ENCODE measurements at regions not wholly inside any gene's neighbourhood (a gene's known extent, or its start where the extent isn't known, plus 50 kb on each side); places are given as distances from the start of the nearest gene placed in this dataset.

DNA sequence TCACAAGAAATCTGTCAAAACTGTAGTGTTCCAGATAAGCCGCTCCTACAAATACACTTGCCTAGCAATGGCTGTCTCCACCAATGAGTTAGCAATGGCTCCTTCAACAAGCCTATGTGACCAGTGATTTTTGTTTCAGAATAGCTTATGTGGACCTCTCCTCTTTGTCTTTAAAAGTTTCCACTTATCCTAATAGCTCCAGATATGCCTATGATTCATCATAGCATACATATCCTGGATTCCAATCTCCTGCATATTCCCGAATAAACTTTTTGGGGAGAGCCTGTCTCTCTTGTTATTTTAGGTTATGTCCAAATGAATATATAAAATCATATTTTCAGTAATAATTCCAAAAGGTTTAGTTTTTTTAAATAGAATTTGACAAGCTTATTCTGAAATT lies 510.6 kb downstream of the ARL4A start:
- Histone ChIP-seq H3K4me1 (ENCODE audit: control insufficient read depth in 2 of 2, insufficient read depth in 2 of 2, low read length in 2 of 2) (no peaks in the 10 kb centered on the region), H3K4me3 (ENCODE audit: control extremely low read depth in 1 of 5, extremely low read depth in 1 of 5, insufficient read depth in 1 of 5, low read depth in 2 of 5, low read length in 4 of 5) (no peak overlapping the region), H3K9me3 (ENCODE audit: control extremely low read depth in 1 of 3, control insufficient read depth in 2 of 3, insufficient read depth in 1 of 3, low read length in 2 of 3) (no peaks in the 10 kb centered on the region), H3K9ac (ENCODE audit: low read length) (no peak overlapping the region), H3K4me2 (replicated peaks; ENCODE audit: low read depth, low read length, poor library complexity, severe bottlenecking) (no peak overlapping the region), H2AFZ (ENCODE audit: insufficient read depth, low read depth, low read length, poor library complexity, severe bottlenecking) (no peak overlapping the region), H3K79me2 (ENCODE audit: control insufficient read depth, insufficient read depth, low read length) (no peaks in the 10 kb centered on the region), H4K20me1 (ENCODE audit: control insufficient read depth, insufficient read depth, low read length, poor library complexity, severe bottlenecking) (no peaks in the 10 kb centered on the region), H3K27me3 (replicated peaks in 1 of 4; ENCODE audit: control extremely low read depth in 1 of 4, control insufficient read depth in 3 of 4, insufficient read depth in 4 of 4, low read length in 3 of 4) (no peaks in the 10 kb centered on the region), H3K36me3 (replicated peaks in 1 of 2; ENCODE audit: control extremely low read depth in 1 of 2, control insufficient read depth in 1 of 2, extremely low read depth in 1 of 2, insufficient read depth in 2 of 2, low read length in 1 of 2) (no peaks in the 10 kb centered on the region), H3K27ac (ENCODE audit: low read length in 2 of 2) (no peak overlapping the region)
- ChIA-PET POLR2A (no interaction called here), CTCF (no interaction called here)
- intact Hi-C loops (cut with micrococcal nuclease), result no loop called here
- no peaks in the 10 kb centered on the region for H3K9me3 Mint-ChIP-seq (ENCODE audit: insufficient read depth)
- no peaks in the 10 kb centered on the region for H3K4me1 Mint-ChIP-seq
- DNase-seq, result no peak
- no peak overlapping the region for H3K27ac Mint-ChIP-seq
- peaks cover 3% of the 10 kb centered on the region for H3K27me3 Mint-ChIP-seq
- TF ChIP-seq, protein P1, sequence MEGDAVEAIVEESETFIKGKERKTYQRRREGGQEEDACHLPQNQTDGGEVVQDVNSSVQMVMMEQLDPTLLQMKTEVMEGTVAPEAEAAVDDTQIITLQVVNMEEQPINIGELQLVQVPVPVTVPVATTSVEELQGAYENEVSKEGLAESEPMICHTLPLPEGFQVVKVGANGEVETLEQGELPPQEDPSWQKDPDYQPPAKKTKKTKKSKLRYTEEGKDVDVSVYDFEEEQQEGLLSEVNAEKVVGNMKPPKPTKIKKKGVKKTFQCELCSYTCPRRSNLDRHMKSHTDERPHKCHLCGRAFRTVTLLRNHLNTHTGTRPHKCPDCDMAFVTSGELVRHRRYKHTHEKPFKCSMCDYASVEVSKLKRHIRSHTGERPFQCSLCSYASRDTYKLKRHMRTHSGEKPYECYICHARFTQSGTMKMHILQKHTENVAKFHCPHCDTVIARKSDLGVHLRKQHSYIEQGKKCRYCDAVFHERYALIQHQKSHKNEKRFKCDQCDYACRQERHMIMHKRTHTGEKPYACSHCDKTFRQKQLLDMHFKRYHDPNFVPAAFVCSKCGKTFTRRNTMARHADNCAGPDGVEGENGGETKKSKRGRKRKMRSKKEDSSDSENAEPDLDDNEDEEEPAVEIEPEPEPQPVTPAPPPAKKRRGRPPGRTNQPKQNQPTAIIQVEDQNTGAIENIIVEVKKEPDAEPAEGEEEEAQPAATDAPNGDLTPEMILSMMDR (IDR thresholded peaks at IDR 0.05), result no peak
- H3K4me3 Mint-ChIP-seq, result no peak overlapping the region
- 100% methylated on average over 1 of the region's 2 CpGs for WGBS (ENCODE audit: insufficient coverage)
- no peak for ATAC-seq (ENCODE audit: low read depth)

DNA sequence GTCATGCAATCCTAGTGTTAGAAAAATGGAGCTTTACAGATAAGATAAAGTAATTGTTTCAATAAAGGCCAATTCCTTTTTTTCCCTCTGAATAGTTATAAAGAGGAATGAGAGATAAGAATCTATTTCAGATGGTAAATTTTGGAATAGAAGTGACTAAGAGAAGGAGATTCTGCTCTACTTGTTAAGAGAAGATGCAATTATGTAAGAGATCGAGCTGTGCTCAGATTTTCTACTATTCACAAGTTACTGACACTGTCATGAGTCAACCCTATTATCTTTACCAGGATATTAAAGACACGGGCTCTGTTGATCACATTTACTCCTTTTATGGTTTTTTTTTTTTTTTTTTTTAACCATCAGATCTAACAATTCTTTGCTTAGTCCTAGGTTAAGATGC lies 511.3 kb downstream of the ARL4A start:
- CTCF ChIA-PET, result no interaction called here

More for the DNA sequence above, 511.3 kb downstream of the ARL4A start:
- H3K36me3 ChIP-seq (replicated peaks in 1 of 2; ENCODE audit: control extremely low read depth in 1 of 2, control insufficient read depth in 1 of 2, extremely low read depth in 1 of 2, insufficient read depth in 2 of 2, low read length in 1 of 2), result no peaks in the 10 kb centered on the region
- no peak overlapping the region for H2AFZ ChIP-seq (ENCODE audit: insufficient read depth, low read depth, low read length, poor library complexity, severe bottlenecking)
- H3K27ac Mint-ChIP-seq, result no peak overlapping the region
- no peak overlapping the region for H3K4me2 ChIP-seq (replicated peaks; ENCODE audit: low read depth, low read length, poor library complexity, severe bottlenecking)
- TF ChIP-seq EZH2 (IDR thresholded peaks at IDR 0.05; ENCODE audit: borderline replicate concordance, insufficient read depth, low read depth, low read length, poor library complexity, severe bottlenecking), result no peak
- H3K4me1 ChIP-seq (ENCODE audit: control insufficient read depth in 2 of 2, insufficient read depth in 2 of 2, low read length in 2 of 2), result no peaks in the 10 kb centered on the region
- H3K9me3 Mint-ChIP-seq (ENCODE audit: insufficient read depth), result no peaks in the 10 kb centered on the region
- H3K27me3 Mint-ChIP-seq, result peaks cover 3% of the 10 kb centered on the region
- no peaks in the 10 kb centered on the region for H3K27me3 ChIP-seq (replicated peaks in 1 of 4; ENCODE audit: control extremely low read depth in 1 of 4, control insufficient read depth in 3 of 4, insufficient read depth in 4 of 4, low read length in 3 of 4)
- POLR2A ChIA-PET, result no interaction called here
- H3K9ac ChIP-seq (ENCODE audit: low read length), result no peak overlapping the region
- H3K4me3 ChIP-seq (ENCODE audit: control extremely low read depth in 1 of 5, extremely low read depth in 1 of 5, insufficient read depth in 1 of 5, low read depth in 2 of 5, low read length in 4 of 5), result no peak overlapping the region
- WGBS (ENCODE audit: insufficient coverage), result no CpG with 5 or more reads among the region's 2 CpGs
- H3K4me3 Mint-ChIP-seq, result no peak overlapping the region
- H3K4me1 Mint-ChIP-seq, result no peaks in the 10 kb centered on the region
- H3K79me2 ChIP-seq (ENCODE audit: control insufficient read depth, insufficient read depth, low read length), result no peaks in the 10 kb centered on the region
- intact Hi-C loops (cut with micrococcal nuclease), result no loop called here
- ATAC-seq (ENCODE audit: low read depth) (no peak), DNase-seq (no peak)
- no peaks in the 10 kb centered on the region for H3K9me3 ChIP-seq (ENCODE audit: control extremely low read depth in 1 of 3, control insufficient read depth in 2 of 3, insufficient read depth in 1 of 3, low read length in 2 of 3)
- no peaks in the 10 kb centered on the region for H4K20me1 ChIP-seq (ENCODE audit: control insufficient read depth, insufficient read depth, low read length, poor library complexity, severe bottlenecking)
- H3K27ac ChIP-seq (ENCODE audit: low read length in 2 of 2), result no peak overlapping the region
